IMR-90 (cell line): ENCODE measurements at regions not wholly inside any gene's neighbourhood (a gene's known extent, or its start where the extent isn't known, plus 50 kb on each side); places are given as distances from the start of the nearest gene placed in this dataset.

Source experiments
- ATAC-seq: fragments of 200-7000 bp; cut with Tn5 transposase; 2 replicates; pipeline ENCODE4 v1.9.1; 2020; ENCODE audit warnings: low read depth, mild to moderate bottlenecking, moderate library complexity
- BruUV-seq: library from RNA; stranded (reverse); fragments of 400-500 nt; replicated peaks from 2 replicates; lab custom pipeline; 2021; lab: Mats Ljungman, UMichigan
- CTCF ChIA-PET: fragments of 300-600 bp; formaldehyde crosslinking; extraction: SDS; loops from one replicate; lab custom pipeline; 2021; ENCODE audit warnings: antibody characterized with exemption; lab: Yijun Ruan, JAX
- POLR2A ChIA-PET: fragments of 300-600 bp; sonication (Branson Sonifier 250); formaldehyde crosslinking; loops from one replicate; lab custom pipeline; 2022; ENCODE audit warnings: antibody characterized with exemption; ENCODE audit not compliant: unreplicated experiment; lab: Charles Lee
- DNase-seq: peaks from one replicate; pipeline ENCODE4 v3.0.0; 2013
- H2AFZ ChIP-seq: replicated peaks from 2 replicates; pipeline ENCODE3; 2013; ENCODE audit warnings: low read length, mild to moderate bottlenecking; ENCODE audit not compliant: poor library complexity
- H2AK5ac ChIP-seq: 2 replicates; pipeline ENCODE4 v1.6.1; 2013; ENCODE audit warnings: low read depth, low read length, inconsistent platforms
- H2AK9ac ChIP-seq: replicated peaks from 2 replicates; pipeline ENCODE3; 2013; ENCODE audit warnings: mild to moderate bottlenecking, low read depth, low read length, moderate library complexity; ENCODE audit not compliant: poor library complexity
- H2BK120ac ChIP-seq: 2 replicates; pipeline ENCODE4 v1.6.1; 2013; ENCODE audit warnings: low read depth, low read length, inconsistent platforms
- H2BK15ac ChIP-seq: 3 replicates; pipeline ENCODE4 v1.6.1; 2013; ENCODE audit warnings: low read depth, low read length, inconsistent platforms
- H2BK20ac ChIP-seq: 2 replicates; pipeline ENCODE4 v1.6.1; 2013; ENCODE audit warnings: low read depth, mild to moderate bottlenecking, inconsistent platforms, low read length, moderate library complexity
- H2BK5ac ChIP-seq: 2 replicates; pipeline ENCODE4 v1.6.1; 2013; ENCODE audit warnings: mild to moderate bottlenecking, low read depth, low read length, inconsistent platforms; ENCODE audit not compliant: poor library complexity, severe bottlenecking
- H3K14ac ChIP-seq: replicated peaks from 2 replicates; pipeline ENCODE4 v1.6.1; 2013; ENCODE audit warnings: low read depth, low read length, inconsistent platforms
- H3K18ac ChIP-seq: 2 replicates; pipeline ENCODE4 v1.6.1; 2013; ENCODE audit warnings: low read depth, low read length, control low read depth
- H3K23ac ChIP-seq: 2 replicates; pipeline ENCODE4 v1.6.1; 2013; ENCODE audit warnings: low read depth, low read length, inconsistent platforms
- H3K27ac ChIP-seq: 2 replicates; pipeline ENCODE4 v1.5.1; 2013; ENCODE audit warnings: mild to moderate bottlenecking, control low read depth, low read length; ENCODE audit not compliant: insufficient read depth
- H3K27me3 ChIP-seq: 2 replicates; pipeline ENCODE4 v1.6.1; 2013; ENCODE audit warnings: low read length; ENCODE audit not compliant: control insufficient read depth, insufficient read depth
- H3K36me3 ChIP-seq: 2 replicates; pipeline ENCODE4 v1.6.1; 2013; ENCODE audit warnings: low read length, mixed read lengths; ENCODE audit not compliant: control insufficient read depth, insufficient read depth
- H3K4ac ChIP-seq: 2 replicates; pipeline ENCODE4 v1.6.1; 2013; ENCODE audit warnings: low read depth, low read length, inconsistent platforms
- H3K4me1 ChIP-seq: 2 replicates; pipeline ENCODE4 v1.6.1; 2013; ENCODE audit warnings: low read length, mixed read lengths; ENCODE audit not compliant: control insufficient read depth, insufficient read depth
- H3K4me2 ChIP-seq: 2 replicates; pipeline ENCODE4 v1.6.1; 2013; ENCODE audit warnings: low read depth, mild to moderate bottlenecking, control low read depth, low read length, moderate library complexity
- H3K4me3 ChIP-seq: 2 replicates; pipeline ENCODE4 v1.5.1; 2013; ENCODE audit warnings: low read depth, mild to moderate bottlenecking, control low read depth, low read length, moderate library complexity; ENCODE audit not compliant: insufficient read depth
- H3K56ac ChIP-seq: 2 replicates; pipeline ENCODE4 v1.6.1; 2013; ENCODE audit warnings: low read length, inconsistent platforms; ENCODE audit not compliant: insufficient read depth; ENCODE audit errors: extremely low read depth
- H3K79me1 ChIP-seq, 2 experiments: 2 replicates each; pipeline ENCODE4 v1.6.1; 2013; ENCODE audit warnings: low read length in 2 of 2, inconsistent platforms in 1 of 2, low read depth in 1 of 2
- H3K9ac ChIP-seq: 2 replicates; pipeline ENCODE4 v1.6.1; 2013; ENCODE audit warnings: low read depth, low read length, control low read depth
- H3K9me1 ChIP-seq: 2 replicates; pipeline ENCODE4 v1.6.1; 2013; ENCODE audit warnings: low read length, inconsistent platforms; ENCODE audit not compliant: insufficient read depth
- H3K9me3 ChIP-seq: 2 replicates; pipeline ENCODE4 v1.6.1; 2013; ENCODE audit warnings: low read length; ENCODE audit not compliant: control insufficient read depth, insufficient read depth
- H4K20me1 ChIP-seq: 2 replicates; pipeline ENCODE4 v1.6.1; 2013; ENCODE audit warnings: low read length, inconsistent platforms; ENCODE audit not compliant: insufficient read depth
- H4K5ac ChIP-seq: 2 replicates; pipeline ENCODE4 v1.6.1; 2013; ENCODE audit warnings: mild to moderate bottlenecking, low read depth, low read length, control low read depth
- H4K8ac ChIP-seq, 2 experiments: 2 replicates each; pipeline ENCODE4 v1.6.1; 2013; ENCODE audit warnings: low read depth in 2 of 2, low read length in 2 of 2, control low read depth in 1 of 2, inconsistent platforms in 1 of 2
- H4K91ac ChIP-seq: 2 replicates; pipeline ENCODE4 v1.6.1; 2013; ENCODE audit warnings: low read depth, low read length, inconsistent platforms; ENCODE audit not compliant: insufficient read depth
- BHLHE40 ChIP-seq: fragments of 150-350 bp; IDR thresholded peaks from 2 replicates; pipeline ENCODE4 v1.6.1; 2016; ENCODE audit warnings: mild to moderate bottlenecking, low read depth, low read length
- CEBPB ChIP-seq: IDR thresholded peaks from 2 replicates; pipeline ENCODE4 v1.6.1; 2012; ENCODE audit warnings: low read depth, low read length, improper control_type of control experiment
- CHD1 ChIP-seq: IDR thresholded peaks from 2 replicates; pipeline ENCODE4 v1.6.1; 2012; ENCODE audit warnings: low read depth, low read length, improper control_type of control experiment
- FOS ChIP-seq: fragments of 150-350 bp; IDR thresholded peaks from 2 replicates; pipeline ENCODE4 v1.6.1; 2016; ENCODE audit warnings: low read depth, low read length
- MAFK ChIP-seq: IDR thresholded peaks from 2 replicates; pipeline ENCODE4 v1.6.1; 2012; ENCODE audit warnings: low read depth, low read length, improper control_type of control experiment
- MAZ ChIP-seq: IDR thresholded peaks from 2 replicates; pipeline ENCODE4 v1.6.1; 2012; ENCODE audit warnings: low read depth, mild to moderate bottlenecking, low read length, improper control_type of control experiment, moderate library complexity, borderline replicate concordance
- MXI1 ChIP-seq: IDR thresholded peaks from 2 replicates; pipeline ENCODE4 v1.6.1; 2012; ENCODE audit warnings: low read depth, mild to moderate bottlenecking, low read length, moderate library complexity, borderline replicate concordance
- NFE2L2 ChIP-seq: fragments of 150-350 bp; IDR thresholded peaks from 2 replicates; pipeline ENCODE4 v1.6.1; 2016; ENCODE audit warnings: low read depth, mild to moderate bottlenecking, low read length
- POLR2A ChIP-seq: IDR thresholded peaks from 2 replicates; pipeline ENCODE4 v1.6.1; 2012; ENCODE audit warnings: mild to moderate bottlenecking, low read depth, low read length
- RAD21 ChIP-seq: IDR thresholded peaks from 2 replicates; pipeline ENCODE4 v1.6.1; 2012; ENCODE audit warnings: low read length, improper control_type of control experiment
- RCOR1 ChIP-seq: IDR thresholded peaks from 2 replicates; pipeline ENCODE4 v1.6.1; 2012; ENCODE audit warnings: mild to moderate bottlenecking, low read length, improper control_type of control experiment; ENCODE audit not compliant: insufficient replicate concordance
- RFX5 ChIP-seq: IDR thresholded peaks from 2 replicates; pipeline ENCODE4 v1.8.0; 2012; ENCODE audit warnings: low read depth, mild to moderate bottlenecking, low read length, moderate library complexity
- SMC3 ChIP-seq: fragments of 150-350 bp; IDR thresholded peaks from 2 replicates; pipeline ENCODE4 v1.6.1; 2016; ENCODE audit warnings: low read depth, mild to moderate bottlenecking, antibody characterized with exemption, low read length, moderate library complexity
- WGBS, 2 experiments: methylation state at CpG; one replicate each; pipeline versions ENCODE4 v1.1.5 to v1.1.7; 2013; ENCODE audit warnings: missing lambda C conversion rate in 2 of 2; ENCODE audit not compliant: insufficient read length in 1 of 2; ENCODE audit errors: extremely low coverage in 2 of 2; 5-methylcytosine and 5-hydroxymethylcytosine counted together
- dilution Hi-C: fragments of 300-500 bp; cut with HindIII; formaldehyde crosslinking; loops from one replicate; pipeline ENCODE4 v1.14.3; 2018; ENCODE audit warnings: low sequenced_read_pairs; ENCODE audit not compliant: unreplicated experiment
- in situ Hi-C: fragments of 300-500 bp; cut with MboI; formaldehyde crosslinking; loops from 3 replicates; pipeline ENCODE4 v1.14.3; 2019; ENCODE audit warnings: low sequenced_read_pairs, inconsistent platforms, mixed read lengths
- intact Hi-C: fragments of 100-400 bp; cut with micrococcal nuclease; formaldehyde crosslinking; loops from 2 replicates; pipeline ENCODE4 v1.10.0; 2022
- TF ChIP-seq, protein P1 (sequence below): conservative IDR thresholded peaks from 2 replicates; pipeline ENCODE4 v1.5.1; 2012; ENCODE audit warnings: mild to moderate bottlenecking, low read depth, low read length, improper control_type of control experiment
- TF ChIP-seq, protein P2 (sequence below): fragments of 150-350 bp; IDR thresholded peaks from 2 replicates; pipeline ENCODE4 v1.6.1; 2017; ENCODE audit warnings: mild to moderate bottlenecking, antibody characterized with exemption, low read length, low read depth
- TF ChIP-seq, protein P3 (sequence below): fragments of 150-350 bp; IDR thresholded peaks from 2 replicates; pipeline ENCODE4 v1.6.1; 2016; ENCODE audit warnings: low read depth, mild to moderate bottlenecking, low read length, moderate library complexity, borderline replicate concordance

DNA sequence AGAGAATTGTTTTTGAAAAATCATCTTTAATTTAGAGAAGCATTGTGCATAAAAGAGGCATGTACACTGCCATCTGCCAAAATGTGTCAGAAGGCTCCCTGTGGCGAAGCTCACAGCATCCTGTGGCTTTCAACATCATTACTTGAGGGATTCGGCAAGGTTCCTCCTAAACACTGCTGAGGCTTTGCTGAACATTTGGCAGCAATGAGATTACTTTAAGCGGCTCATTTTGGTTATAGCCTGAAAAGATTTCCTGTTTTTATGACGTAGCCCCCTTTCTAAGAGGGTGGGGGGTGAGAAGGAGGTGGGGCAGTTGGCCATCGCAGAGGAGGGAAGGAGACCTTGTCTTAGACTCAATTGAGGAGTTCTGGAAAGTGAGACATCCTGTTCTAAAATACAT lies 469.4 kb downstream of the RASEF start:
- no peak overlapping the region for H2BK20ac ChIP-seq
- no peak overlapping the region for H2BK15ac ChIP-seq
- H2AK5ac ChIP-seq: no peak overlapping the region
- H4K91ac ChIP-seq: no peak overlapping the region
- H3K4me1 ChIP-seq: peaks cover 4% of the 10 kb centered on the region; the same call in 1 of the 2 replicates
- H2BK120ac ChIP-seq: no peak overlapping the region
- no peak overlapping the region for H3K9ac ChIP-seq
- H4K5ac ChIP-seq: no peak overlapping the region
- WGBS, 2 experiments: 60% methylated on average over 1 of the region's 5 CpGs; no CpG with 5 or more reads in 1 of the 2 experiments
- no peak overlapping the region for H4K8ac ChIP-seq
- 0 out of 2 replicates have a peak, but pooled peaks cover 2% of the 10 kb centered on the region for H3K27me3 ChIP-seq
- ChIA-PET CTCF (interaction anchor here (0.6 kb wide), 1 partner anchor 49 kb away, joined by 4 read pairs; no protein-coding TSS in a partner anchor), POLR2A (no interaction called here)
- in situ Hi-C loops (no loop called here), intact Hi-C loops (no loop called here), dilution Hi-C loops (no loop called here)
- BruUV-seq: no TSS peak
- no peak overlapping the region for H2AK9ac ChIP-seq
- H3K4ac ChIP-seq: no peak overlapping the region
- no peak overlapping the region for H3K4me3 ChIP-seq
- H4K20me1 ChIP-seq: no peaks in the 10 kb centered on the region
- H2BK5ac ChIP-seq: no peak overlapping the region
- no peak overlapping the region for H3K23ac ChIP-seq
- H3K9me1 ChIP-seq: no peaks in the 10 kb centered on the region
- no peak overlapping the region for H2AFZ ChIP-seq
- H3K27ac ChIP-seq: no peak overlapping the region
- DNase-seq (no peak), ATAC-seq (no peak)
- H3K4me2 ChIP-seq: no peak overlapping the region
- no peak overlapping the region for H3K18ac ChIP-seq
- no peaks in the 10 kb centered on the region for H3K9me3 ChIP-seq
- TF ChIP-seq FOS (no peak), POLR2A (no peak), NFE2L2 (no peak), MAZ (no peak), CEBPB (no peak), RAD21 (no peak), RCOR1 (no peak), SMC3 (no peak), CHD1 (no peak), BHLHE40 (no peak), MXI1 (no peak), RFX5 (no peak), MAFK (no peak)
- TF ChIP-seq, protein P1, sequence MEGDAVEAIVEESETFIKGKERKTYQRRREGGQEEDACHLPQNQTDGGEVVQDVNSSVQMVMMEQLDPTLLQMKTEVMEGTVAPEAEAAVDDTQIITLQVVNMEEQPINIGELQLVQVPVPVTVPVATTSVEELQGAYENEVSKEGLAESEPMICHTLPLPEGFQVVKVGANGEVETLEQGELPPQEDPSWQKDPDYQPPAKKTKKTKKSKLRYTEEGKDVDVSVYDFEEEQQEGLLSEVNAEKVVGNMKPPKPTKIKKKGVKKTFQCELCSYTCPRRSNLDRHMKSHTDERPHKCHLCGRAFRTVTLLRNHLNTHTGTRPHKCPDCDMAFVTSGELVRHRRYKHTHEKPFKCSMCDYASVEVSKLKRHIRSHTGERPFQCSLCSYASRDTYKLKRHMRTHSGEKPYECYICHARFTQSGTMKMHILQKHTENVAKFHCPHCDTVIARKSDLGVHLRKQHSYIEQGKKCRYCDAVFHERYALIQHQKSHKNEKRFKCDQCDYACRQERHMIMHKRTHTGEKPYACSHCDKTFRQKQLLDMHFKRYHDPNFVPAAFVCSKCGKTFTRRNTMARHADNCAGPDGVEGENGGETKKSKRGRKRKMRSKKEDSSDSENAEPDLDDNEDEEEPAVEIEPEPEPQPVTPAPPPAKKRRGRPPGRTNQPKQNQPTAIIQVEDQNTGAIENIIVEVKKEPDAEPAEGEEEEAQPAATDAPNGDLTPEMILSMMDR: no peak
- TF ChIP-seq, protein P2, sequence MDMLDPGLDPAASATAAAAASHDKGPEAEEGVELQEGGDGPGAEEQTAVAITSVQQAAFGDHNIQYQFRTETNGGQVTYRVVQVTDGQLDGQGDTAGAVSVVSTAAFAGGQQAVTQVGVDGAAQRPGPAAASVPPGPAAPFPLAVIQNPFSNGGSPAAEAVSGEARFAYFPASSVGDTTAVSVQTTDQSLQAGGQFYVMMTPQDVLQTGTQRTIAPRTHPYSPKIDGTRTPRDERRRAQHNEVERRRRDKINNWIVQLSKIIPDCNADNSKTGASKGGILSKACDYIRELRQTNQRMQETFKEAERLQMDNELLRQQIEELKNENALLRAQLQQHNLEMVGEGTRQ: no peak
- TF ChIP-seq, protein P3, sequence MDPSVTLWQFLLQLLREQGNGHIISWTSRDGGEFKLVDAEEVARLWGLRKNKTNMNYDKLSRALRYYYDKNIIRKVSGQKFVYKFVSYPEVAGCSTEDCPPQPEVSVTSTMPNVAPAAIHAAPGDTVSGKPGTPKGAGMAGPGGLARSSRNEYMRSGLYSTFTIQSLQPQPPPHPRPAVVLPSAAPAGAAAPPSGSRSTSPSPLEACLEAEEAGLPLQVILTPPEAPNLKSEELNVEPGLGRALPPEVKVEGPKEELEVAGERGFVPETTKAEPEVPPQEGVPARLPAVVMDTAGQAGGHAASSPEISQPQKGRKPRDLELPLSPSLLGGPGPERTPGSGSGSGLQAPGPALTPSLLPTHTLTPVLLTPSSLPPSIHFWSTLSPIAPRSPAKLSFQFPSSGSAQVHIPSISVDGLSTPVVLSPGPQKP: no peak
- no peak overlapping the region for H3K56ac ChIP-seq
- no peaks in the 10 kb centered on the region for H3K36me3 ChIP-seq
- no peak overlapping the region for H3K14ac ChIP-seq
- H3K79me1 ChIP-seq: no peaks in the 10 kb centered on the region
